ENCODE measurements at regions not wholly inside any gene's neighbourhood (a gene's known extent, or its start where the extent isn't known, plus 50 kb on each side); places are given as distances from the start of the nearest gene placed in this dataset.
A peak's percentile ranks its signal among the peaks of the same experiment; 100 is the strongest.

DNA sequence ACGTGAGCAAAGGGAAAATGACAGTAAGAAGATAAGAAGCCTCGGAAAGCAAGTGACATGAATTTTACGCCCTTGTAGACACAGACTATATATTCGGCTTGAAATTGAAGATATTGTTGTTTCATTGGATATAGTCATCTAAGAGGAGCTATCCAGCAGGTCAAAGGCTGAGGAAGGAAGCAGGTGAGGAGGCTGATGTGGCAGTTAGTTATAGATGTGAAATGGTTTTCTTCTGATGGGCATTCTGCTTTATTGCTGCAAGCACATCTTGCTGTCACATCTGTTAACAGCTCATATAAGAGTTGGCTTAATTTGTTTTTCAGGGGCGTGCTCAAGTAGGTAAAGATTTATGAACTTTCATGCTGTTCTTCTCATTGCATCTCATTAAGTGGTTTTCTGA, 146.1 kb downstream of the KLF5 start:
- DNase-seq (ENCODE audit: low spot score) = no peak

- DNase-seq (ENCODE audit: low spot score) = no peak
Observed at GRCh38 chr13:73201626-73202025, 142.8 kb downstream of the KLF5 start.

DNA sequence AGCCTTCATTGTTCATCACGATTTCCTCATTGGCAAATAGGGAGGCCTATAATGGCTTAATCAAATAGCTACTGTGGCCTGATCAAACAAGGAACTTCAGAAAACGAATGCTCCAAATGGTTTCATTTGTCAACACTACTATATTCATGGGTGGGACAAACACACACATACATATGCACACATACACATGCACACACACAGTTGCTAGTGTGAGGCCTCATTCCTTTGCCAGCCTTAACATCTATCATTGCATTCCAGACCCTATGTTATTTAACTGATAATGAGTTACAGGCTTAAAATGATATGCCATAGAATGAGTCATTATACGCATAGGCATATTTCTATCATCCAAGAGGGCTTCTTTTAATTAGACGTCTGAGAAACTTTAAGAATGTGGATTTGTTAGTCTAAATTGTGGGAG, 140.2 kb downstream of the KLF5 start:
- DNase-seq (ENCODE audit: low spot score) = no peak

DNA sequence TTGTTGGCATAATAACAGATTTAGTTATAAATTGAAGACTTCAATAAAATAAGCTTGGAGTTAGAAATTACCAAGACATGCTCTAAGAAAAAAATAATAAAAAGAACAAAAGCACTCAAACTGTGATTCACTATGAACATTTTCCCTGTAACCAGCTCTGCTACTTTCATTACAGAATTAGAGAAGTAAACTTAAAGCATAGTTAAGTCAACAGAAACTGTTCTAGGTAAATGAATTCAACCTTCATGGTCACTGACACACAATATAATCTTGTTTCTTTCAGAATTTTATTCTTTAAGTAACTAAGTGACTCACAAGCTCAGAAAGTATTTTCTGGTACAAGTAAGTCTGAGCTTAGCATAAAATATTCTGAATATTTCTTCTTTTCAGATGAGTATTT, 136.3 kb downstream of the KLF5 start:
- DNase-seq (ENCODE audit: low spot score) = no peak

DNA sequence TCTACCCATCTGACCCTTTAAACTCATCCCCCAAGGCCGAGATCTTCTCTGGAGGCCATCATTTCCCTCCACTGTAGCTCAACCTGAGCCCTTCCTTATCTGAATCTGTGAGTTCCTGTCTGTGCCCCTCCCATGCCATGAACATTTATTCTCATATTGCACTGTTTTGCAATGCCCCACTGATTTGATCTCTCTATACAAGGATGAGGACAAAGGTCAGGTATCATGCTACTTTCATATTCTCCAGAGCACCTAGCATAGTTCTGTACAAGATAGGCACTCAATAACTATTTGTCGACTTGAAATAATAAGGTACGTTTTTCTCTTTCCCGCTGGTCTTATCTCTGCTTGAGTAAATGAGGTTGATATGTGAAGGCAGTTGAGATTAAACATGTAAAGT, 135.5 kb downstream of the KLF5 start:
- DNase-seq (ENCODE audit: low spot score) = no peak

DNA sequence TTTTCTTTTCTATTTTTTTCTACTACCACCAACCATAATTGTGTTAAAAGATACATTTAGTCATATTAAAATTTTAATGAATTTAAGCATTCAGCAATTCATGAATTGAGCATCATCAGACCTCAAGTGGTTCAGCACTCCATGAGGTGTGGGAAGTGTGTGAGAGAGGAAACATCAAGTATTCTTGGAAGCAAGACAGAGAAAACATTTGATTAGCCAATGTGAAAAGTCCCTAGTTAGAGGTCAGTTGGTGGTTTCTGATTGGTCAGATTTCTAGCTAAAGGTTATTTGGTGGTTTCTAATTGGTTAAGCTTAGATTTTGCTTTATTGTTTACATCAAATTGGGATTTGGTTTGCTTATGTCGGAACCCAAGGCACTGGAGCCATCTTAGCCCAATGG, 134.7 kb downstream of the KLF5 start:
- no peak for DNase-seq (ENCODE audit: low spot score)

DNA sequence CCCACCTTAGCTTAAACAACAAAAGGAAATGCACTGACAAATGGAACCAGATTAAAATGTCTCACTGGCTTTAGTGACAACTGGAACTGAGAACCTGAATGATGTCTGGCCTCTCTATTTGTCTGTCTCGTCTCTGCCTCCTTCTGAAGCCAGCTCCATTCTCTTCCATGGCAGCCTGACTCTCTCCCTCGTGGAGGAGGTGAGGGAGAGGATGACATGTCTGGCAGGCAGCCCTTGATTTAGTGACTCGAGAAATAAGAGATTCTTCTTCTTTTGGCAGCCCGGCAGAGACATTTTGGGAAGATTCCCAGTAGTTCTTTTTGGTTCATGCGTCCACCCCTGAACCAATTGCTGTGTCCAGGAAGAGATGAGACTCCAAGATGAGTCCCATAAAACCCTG, 131.7 kb downstream of the KLF5 start:
- no peak for DNase-seq (ENCODE audit: low spot score)

DNA sequence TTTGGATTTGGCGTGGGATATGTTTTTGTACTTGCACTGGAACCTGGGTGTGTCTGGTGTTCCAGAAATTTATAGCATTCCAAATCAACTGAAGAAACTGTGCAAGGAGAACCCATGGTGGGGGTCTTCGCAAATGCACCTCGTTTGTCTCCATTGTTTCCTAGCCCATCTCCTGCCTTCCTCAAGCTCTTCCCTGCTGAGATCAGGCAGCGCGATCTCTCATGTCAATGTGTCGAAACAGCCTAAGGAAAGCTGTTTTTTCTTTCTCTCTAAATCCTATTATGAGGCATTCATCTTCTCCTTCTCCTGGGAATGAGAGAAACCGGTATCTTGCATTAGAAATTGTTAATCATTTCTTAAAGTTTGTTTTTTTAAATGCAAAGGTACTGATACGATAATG, 131.0 kb downstream of the KLF5 start:
- DNase-seq (ENCODE audit: low spot score) = no peak

DNA sequence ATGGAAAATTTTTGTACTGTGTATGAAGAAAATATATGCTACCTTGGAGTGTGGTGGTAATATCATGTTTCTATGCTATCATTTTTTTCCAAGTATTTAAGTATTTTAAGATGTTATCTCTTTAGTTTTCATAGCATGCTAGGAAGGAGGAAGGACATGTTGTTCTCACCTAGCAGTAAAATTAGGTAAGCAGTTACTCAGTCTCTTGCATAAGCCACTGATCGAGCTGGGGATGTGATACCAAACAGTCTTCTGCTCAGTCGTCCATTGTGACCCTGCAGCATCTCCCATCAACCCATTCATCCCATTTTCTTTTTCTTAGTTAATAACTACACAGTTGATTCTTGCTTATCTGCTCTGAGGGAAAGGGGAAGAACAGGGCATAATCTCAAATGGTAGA, 130.6 kb downstream of the KLF5 start:
- no peak for DNase-seq (ENCODE audit: low spot score)

- DNase-seq (ENCODE audit: low spot score) = no peak
Observed at GRCh38 chr13:73187106-73187505, 128.3 kb downstream of the KLF5 start.

DNA sequence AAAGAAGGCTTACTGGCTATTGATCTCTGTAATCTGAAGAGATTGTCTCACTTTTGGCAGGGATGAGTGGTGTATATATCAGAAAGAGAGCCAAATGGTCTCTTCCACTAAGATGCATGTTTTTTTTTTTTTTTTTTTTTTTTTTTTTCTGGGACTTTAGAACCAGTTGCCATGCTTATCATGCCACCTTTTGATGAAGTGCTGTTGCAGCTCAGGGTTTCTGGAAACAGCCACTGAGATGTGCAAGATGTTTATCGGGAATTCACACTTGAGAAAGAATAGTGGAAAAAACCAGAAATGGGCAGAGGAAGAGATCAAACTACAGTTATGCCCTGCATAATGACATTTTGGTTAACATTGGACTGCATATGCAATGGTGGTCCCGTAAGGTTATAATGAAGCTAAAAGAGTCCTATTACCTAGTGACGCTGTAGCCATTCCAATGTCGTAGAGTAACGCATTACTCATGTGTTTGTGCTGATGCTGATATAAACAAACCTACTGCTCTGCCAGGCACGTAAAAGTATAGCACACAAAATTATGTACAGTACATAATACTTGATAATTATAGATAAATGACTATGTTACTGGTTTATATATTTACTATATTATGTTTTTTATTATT, 121.0 kb downstream of the KLF5 start:
- no peak for DNase-seq (ENCODE audit: low spot score)

DNA sequence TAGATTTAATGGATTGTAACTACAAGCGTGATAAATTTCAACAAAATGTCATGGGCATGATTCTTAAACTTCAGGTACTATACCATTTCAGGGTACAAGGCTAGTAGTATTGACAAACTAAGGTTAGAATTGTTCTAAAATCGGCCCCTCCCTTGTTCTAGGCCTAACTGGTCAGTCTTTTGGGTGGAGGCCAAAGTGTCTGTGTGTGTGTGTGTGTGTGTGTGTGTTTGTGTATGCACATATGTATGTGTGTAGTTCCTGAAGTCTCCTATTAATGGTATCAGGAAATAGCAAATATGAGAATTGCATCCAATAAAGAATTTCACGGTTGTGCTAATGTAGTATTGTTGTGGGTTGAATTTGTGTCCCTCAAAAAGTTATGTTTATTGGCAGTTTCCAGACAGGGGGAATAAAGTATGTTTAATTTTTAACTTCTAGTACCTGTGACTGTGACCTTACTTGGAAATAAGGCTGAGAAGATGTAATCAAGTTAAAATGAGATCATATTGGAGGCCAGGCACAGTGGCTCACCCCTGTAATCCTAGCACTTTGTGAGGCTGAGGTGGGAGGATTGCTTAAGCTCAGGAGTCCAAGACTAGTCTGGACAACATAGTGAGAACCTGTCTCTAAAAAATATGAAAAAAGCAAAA, 119.2 kb downstream of the KLF5 start:
- no peak for DNase-seq (ENCODE audit: low spot score)

- no peak for DNase-seq (ENCODE audit: low spot score)
Observed at GRCh38 chr13:73177017-73177416, 118.2 kb downstream of the KLF5 start.

DNA sequence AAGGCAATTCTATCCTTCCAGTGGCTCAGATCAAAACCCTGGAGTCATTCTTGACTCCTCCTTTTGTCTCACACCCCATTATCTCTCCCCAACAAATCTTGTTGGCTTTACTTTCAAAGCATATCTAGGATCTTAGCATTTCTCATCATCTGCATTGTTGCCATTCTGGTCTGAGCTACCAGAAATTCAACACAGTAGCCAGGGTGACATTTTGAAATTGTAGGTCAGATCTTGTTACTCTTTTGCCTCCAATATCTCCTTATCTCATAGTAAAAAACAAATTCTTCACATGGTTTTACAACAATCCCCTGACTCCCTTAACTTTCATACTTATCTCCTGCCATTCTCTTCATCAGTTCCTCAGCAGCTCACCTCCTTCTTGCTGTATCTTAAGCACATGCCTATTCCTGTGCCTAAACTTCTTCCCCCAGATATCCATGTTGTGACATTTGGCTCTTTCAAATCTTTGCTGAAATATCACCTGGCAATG, 115.8 kb downstream of the KLF5 start:
- no peak for DNase-seq (ENCODE audit: low spot score)

GRCh38 chr13:73173279-73173811, 114.5 kb downstream of the KLF5 start:
- DNase-seq (ENCODE audit: low spot score) = no peak

DNA sequence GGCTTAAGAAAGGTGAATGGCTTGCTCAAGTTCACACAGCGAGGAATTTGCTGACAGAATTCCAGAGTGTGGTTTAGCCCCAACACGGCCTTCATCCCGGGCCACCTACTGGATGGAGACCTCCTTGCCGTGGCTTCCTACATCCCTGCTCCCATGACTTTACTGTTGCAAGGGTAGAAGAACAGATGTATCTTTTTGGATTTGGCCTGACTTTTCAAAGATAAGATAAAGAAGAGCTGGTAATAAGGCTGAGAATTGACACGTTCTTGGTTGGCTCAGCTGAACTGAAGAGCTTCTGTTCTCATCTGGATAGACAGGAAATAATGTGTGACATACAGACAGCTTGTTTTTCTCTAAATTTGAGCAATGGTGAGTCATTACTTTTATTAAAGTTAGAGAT, 113.1 kb downstream of the KLF5 start:
- DNase-seq (ENCODE audit: low spot score) = peak; percentile 48

GRCh38 chr13:73171271-73171682, 112.5 kb downstream of the KLF5 start:
- DNase-seq (ENCODE audit: low spot score) = no peak

- DNase-seq (ENCODE audit: low spot score) = no peak
Observed at GRCh38 chr13:73169971-73170370, 111.2 kb downstream of the KLF5 start.

DNA sequence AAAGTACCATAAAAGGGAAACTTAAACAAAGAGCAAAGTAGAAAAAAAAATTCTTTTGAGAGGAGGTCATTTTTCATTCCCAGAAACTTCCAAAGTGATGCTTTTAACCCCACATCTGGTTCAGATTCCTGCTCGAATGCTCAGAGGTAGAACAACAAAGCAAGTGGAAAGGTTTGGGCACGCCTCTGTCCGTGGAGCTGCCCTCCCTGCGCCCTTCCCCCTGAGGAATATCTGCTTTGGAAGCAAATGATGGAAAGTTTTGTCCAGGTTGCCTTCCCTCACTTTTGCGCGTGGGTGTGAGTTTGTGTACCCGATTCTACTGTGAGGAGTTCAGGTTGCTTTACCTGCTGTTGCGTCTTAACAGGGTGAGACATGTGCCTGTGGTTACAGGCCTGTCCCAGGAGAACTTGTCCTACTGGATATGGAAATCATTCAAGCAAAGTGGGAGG, 110.2 kb downstream of the KLF5 start:
- no peak for DNase-seq (ENCODE audit: low spot score)

DNA sequence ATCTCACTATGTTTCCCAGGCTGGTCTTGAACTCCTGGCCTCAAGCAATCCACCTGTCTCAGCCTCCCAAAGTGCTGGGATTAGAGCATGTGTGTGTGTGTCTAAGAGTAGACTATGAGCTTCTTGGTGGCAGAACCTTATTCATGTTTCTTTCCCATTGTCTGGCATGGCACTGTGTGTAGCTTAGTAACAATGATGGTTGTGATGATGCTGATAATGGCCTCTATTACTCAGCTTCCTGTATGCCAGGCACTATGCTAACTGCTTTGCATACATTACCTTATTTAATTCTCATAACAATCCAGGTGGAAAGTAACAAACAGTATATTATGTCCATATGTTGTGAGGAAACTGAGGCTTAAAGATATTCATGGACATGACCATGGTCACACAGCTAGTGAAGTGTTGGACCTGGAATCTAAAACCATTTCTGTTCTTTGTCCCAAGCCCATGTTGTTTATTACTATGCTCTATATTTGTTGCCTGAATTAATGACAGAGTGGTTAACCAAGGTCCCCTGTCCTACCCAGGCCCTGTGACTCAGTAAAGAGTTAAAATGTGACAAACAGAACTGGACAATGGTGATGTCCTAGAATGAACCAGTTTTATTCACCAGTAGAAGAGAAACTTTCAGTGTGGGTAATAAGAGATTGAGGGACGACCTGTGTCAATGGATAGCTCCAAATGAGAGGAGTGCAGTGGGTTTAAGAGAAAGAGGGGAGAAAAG, 109.6 kb downstream of the KLF5 start:
- peak; percentile 83 for DNase-seq (ENCODE audit: low spot score)

- no peak for DNase-seq (ENCODE audit: low spot score)
Observed at GRCh38 chr13:73167028-73167820, 108.4 kb downstream of the KLF5 start.

DNA sequence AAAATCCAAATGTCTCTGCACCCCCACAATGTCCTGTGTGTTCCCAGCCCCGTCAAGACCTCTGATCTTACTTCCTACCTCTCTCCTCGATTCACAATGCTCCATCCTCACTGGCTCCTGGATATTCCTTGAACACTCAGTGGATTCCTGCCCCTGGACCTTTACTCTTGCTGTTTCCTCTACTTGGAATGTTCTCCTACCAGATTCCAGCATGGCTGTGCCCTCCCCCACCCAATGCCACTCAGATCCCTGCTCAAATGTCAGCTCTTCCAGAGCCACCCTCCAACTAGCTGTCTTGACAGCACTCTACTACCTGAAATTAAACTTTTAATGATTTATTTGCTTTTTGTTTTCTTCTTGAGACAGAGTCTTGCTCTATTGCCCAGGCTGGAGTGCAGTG, 107.4 kb downstream of the KLF5 start:
- DNase-seq (ENCODE audit: low spot score) = no peak

Measured in kidney capillary endothelial cell (primary cell).